HG03139 (cell line): ENCODE measurements at regions not wholly inside any gene's neighbourhood (a gene's known extent, or its start where the extent isn't known, plus 50 kb on each side); places are given as distances from the start of the nearest gene placed in this dataset.

Source experiments
- ATAC-seq: cut with Tn5 transposase; IDR thresholded peaks from one replicate; pipeline ENCODE4 v1.9.1; 2021; ENCODE audit not compliant: unreplicated experiment

GRCh38 chr13:79267560-79267959 lies 138.5 kb downstream of the RBM26 start:
- ATAC-seq, result no peak

- peak; percentile 88 for ATAC-seq
Measured at GRCh38 chr13:79258489-79258888, 147.6 kb downstream of the RBM26 start.

- no peak for ATAC-seq
Measured at GRCh38 chr13:79246578-79246949, 159.5 kb downstream of the RBM26 start.

- ATAC-seq, result peak; percentile 68
Measured at GRCh38 chr13:79245937-79246577, 160.0 kb downstream of the RBM26 start.

- ATAC-seq, result no peak
Measured at GRCh38 chr13:79241697-79242096, 164.4 kb downstream of the RBM26 start.

GRCh38 chr13:79237981-79238380 lies 168.1 kb downstream of the RBM26 start:
- no peak for ATAC-seq

- ATAC-seq, result no peak
Measured at GRCh38 chr13:79231887-79232286, 174.2 kb downstream of the RBM26 start.

- no peak for ATAC-seq
Measured at GRCh38 chr13:79229761-79230160, 176.3 kb downstream of the RBM26 start.

- no peak for ATAC-seq
Measured at GRCh38 chr13:79228972-79229371, 177.1 kb downstream of the RBM26 start.

GRCh38 chr13:79227418-79227817 lies 178.6 kb downstream of the RBM26 start:
- ATAC-seq, result peak; percentile 57

- ATAC-seq, result peak; percentile 7
Measured at GRCh38 chr13:79226938-79227337, 179.1 kb downstream of the RBM26 start.

GRCh38 chr13:79226250-79226649 lies 179.8 kb downstream of the RBM26 start:
- no peak for ATAC-seq

GRCh38 chr13:79225487-79226232 lies 180.4 kb downstream of the RBM26 start:
- ATAC-seq, result no peak

GRCh38 chr13:79222427-79223205 lies 183.4 kb downstream of the RBM26 start:
- ATAC-seq, result no peak

- ATAC-seq, result no peak
Measured at GRCh38 chr13:79212064-79212619, 193.9 kb downstream of the RBM26 start.

- ATAC-seq, result no peak
Measured at GRCh38 chr13:79211377-79211776, 194.7 kb downstream of the RBM26 start.

GRCh38 chr13:79197933-79198332 lies 208.1 kb downstream of the RBM26 start:
- ATAC-seq, result no peak

- no peak for ATAC-seq
Measured at GRCh38 chr13:79196843-79197242, 209.2 kb downstream of the RBM26 start.

GRCh38 chr13:79196366-79196765 lies 209.7 kb downstream of the RBM26 start:
- ATAC-seq, result no peak

- ATAC-seq, result peak; percentile 26
Measured at GRCh38 chr13:79194727-79195126, 211.3 kb downstream of the RBM26 start.

GRCh38 chr13:79194272-79194671 lies 211.8 kb downstream of the RBM26 start:
- ATAC-seq, result peak; percentile 91

- no peak for ATAC-seq
Measured at GRCh38 chr13:79191501-79191900, 214.6 kb downstream of the RBM26 start.
